ENCODE measurements at regions not wholly inside any gene's neighbourhood (a gene's known extent, or its start where the extent isn't known, plus 50 kb on each side); places are given as distances from the start of the nearest gene placed in this dataset.
"Not testable (repeated sequence)": the region's sequence is repeated elsewhere in the genome, so short reads cannot be mapped to it uniquely, and the experiment has no call there.

DNA sequence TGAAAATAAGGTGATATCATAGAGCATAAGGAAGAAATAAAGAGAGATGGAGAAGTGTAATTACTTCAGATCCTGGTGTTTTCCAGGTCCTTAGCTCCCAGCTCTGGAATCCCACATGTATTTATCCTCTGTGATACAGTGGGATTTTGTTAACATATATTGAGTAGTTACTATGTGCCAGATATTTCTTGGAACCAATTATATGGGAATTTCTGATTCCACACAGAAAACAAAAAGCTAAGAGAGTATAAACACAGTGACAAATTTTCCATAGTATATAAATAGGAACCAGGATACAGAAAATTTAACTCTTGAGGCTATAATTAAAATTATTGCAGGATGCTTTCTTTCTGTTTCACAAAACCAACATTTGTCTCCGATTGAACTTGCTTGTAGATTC lies 1067.5 kb downstream of the PCDH7 start:
- 82 to 86% methylated on average over 1 of the region's 1 CpG for WGBS, 2 donors
- no peaks in the 10 kb centered on the region for H3K27me3 ChIP-seq
- H3K27ac ChIP-seq = no peak overlapping the region
- H3K36me3 ChIP-seq = no peaks in the 10 kb centered on the region
- TF ChIP-seq, protein P1, sequence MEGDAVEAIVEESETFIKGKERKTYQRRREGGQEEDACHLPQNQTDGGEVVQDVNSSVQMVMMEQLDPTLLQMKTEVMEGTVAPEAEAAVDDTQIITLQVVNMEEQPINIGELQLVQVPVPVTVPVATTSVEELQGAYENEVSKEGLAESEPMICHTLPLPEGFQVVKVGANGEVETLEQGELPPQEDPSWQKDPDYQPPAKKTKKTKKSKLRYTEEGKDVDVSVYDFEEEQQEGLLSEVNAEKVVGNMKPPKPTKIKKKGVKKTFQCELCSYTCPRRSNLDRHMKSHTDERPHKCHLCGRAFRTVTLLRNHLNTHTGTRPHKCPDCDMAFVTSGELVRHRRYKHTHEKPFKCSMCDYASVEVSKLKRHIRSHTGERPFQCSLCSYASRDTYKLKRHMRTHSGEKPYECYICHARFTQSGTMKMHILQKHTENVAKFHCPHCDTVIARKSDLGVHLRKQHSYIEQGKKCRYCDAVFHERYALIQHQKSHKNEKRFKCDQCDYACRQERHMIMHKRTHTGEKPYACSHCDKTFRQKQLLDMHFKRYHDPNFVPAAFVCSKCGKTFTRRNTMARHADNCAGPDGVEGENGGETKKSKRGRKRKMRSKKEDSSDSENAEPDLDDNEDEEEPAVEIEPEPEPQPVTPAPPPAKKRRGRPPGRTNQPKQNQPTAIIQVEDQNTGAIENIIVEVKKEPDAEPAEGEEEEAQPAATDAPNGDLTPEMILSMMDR (IDR thresholded peaks at IDR 0.05) = no peak
- no peak overlapping the region for H3K4me3 ChIP-seq
- no peak for ATAC-seq
- DNase-seq = no peak
- intact Hi-C loops (cut with DNase I) = no loop called here
- peaks cover 0 to 5% (median 0%) of the 10 kb centered on the region in 11 donors for H3K9me3 ChIP-seq
- no peaks in the 10 kb centered on the region for H3K4me1 ChIP-seq

DNA sequence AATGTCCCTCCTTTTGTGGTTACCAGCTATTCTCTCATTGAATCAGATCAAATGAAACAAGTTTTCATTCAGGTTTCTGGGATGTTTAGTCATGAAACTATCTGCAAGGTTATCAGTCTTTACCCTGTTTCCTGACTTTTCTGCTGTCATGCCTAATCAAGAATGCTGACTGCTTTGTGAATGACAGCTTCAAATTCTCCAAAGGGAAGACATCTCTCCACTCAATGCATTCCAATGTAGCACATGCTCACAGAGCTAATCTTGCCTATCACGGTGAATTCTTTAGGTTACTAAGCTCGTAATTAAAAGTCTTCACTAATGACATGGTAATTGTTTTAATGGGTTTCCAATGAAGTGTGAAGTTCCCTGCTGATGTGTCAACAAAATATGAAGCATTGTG lies 1068.5 kb downstream of the PCDH7 start:
- ATAC-seq (no peak), DNase-seq (no peak)
- H3K36me3 ChIP-seq = no peaks in the 10 kb centered on the region
- H3K4me1 ChIP-seq = no peaks in the 10 kb centered on the region
- H3K27ac ChIP-seq = no peak overlapping the region
- peaks cover 0 to 5% (median 0%) of the 10 kb centered on the region in 11 donors for H3K9me3 ChIP-seq
- H3K4me3 ChIP-seq = no peak overlapping the region
- intact Hi-C loops (cut with DNase I) = no loop called here
- H3K27me3 ChIP-seq = no peaks in the 10 kb centered on the region
- WGBS, 2 donors = 26 to 34% methylated on average over 2 of the region's 2 CpGs
- TF ChIP-seq, protein P1 (IDR thresholded peaks at IDR 0.05) = no peak

DNA sequence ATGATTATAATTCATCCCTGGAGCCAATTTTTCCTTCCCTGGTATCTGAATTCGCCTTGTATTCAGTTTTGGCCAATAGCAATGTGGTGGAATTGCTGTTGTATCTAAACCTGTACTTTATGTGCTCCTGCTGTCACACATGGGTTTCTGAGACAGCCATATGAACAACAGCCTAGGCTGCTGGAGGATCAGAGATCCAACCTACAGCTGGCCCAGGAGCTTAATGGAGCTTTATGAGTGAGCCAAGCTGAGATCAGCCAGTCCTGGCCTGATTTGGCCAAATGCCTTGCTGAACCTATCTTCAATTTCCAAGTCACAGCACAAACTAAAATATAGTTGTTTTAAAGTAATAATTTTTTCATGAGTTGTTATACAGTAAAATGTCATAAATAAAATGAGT lies 1071.5 kb downstream of the PCDH7 start:
- Histone ChIP-seq H3K4me1 (no peaks in the 10 kb centered on the region), H3K4me3 (no peak overlapping the region), H3K27me3 (no peaks in the 10 kb centered on the region), H3K9me3 (peaks cover 0 to 17% (median 7%) of the 10 kb centered on the region in 11 donors), H3K27ac (no peak overlapping the region), H3K36me3 (no peaks in the 10 kb centered on the region)
- ATAC-seq (no peak), DNase-seq (no peak)
- intact Hi-C loops (cut with DNase I) = no loop called here
- TF ChIP-seq, protein P1 (IDR thresholded peaks at IDR 0.05) = no peak
- WGBS, 2 donors = 67 to 68% methylated on average over 1 of the region's 1 CpG

DNA sequence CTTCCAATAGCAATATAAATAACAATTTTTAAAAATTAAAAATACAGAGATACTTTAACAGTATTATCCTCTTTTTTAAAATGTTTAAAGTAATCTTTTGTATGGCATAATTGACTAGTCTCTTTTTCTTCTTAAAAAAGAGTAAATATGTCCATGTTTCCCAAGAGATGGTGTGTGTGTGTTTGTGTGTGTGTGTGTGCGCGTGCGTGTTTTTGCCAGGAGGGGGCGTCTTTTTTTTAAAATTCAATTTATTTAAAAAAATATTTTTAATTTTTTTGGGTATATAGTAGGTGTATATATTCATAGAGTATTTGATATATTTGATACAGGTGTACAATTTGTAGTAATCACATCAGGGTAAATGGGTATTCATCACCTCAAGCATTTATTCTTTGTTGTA lies 1073.7 kb downstream of the PCDH7 start:
- ATAC-seq (no peak), DNase-seq (no peak)
- H3K36me3 ChIP-seq = no peaks in the 10 kb centered on the region
- intact Hi-C loops (cut with DNase I) = no loop called here
- TF ChIP-seq, protein P1 (IDR thresholded peaks at IDR 0.05) = no peak
- H3K4me1 ChIP-seq = no peaks in the 10 kb centered on the region
- no peaks in the 10 kb centered on the region for H3K27me3 ChIP-seq
- H3K4me3 ChIP-seq = no peak overlapping the region
- WGBS, 2 donors = 61 to 72% methylated on average over 4 of the region's 4 CpGs
- H3K9me3 ChIP-seq = peaks cover 0 to 24% (median 7%) of the 10 kb centered on the region in 11 donors
- H3K27ac ChIP-seq = no peak overlapping the region

DNA sequence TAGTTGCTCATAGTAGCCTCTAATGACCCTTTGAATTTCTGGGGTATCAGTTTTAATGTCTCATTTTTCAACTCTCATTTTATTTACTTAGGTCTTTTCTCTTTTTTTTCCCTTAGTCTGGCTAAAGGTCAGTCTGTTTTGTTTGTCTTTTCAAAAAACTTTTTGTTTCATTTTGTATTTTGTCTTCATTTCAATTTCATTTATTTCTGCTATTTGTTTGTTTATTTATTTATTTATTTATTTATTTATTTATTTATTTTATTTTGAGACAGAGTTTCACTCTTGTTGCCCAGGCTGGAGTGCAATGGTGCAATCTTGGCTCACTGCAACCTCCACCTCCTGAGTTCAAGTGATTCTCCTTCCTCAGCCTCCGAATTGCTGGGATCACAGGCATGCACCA lies 1076.9 kb downstream of the PCDH7 start:
- H3K36me3 ChIP-seq; H3K4me3 ChIP-seq; H3K27me3 ChIP-seq; ATAC-seq; DNase-seq; H3K27ac ChIP-seq; intact Hi-C loops (cut with DNase I); H3K4me1 ChIP-seq: not testable (repeated sequence)
- WGBS, 2 donors = 92 to 96% methylated on average over 1 of the region's 1 CpG
- H3K9me3 ChIP-seq = peaks cover 0 to 41% (median 7%) of the 10 kb centered on the region in 11 donors
